Loucy (cell line): ENCODE measurements at regions not wholly inside any gene's neighbourhood (a gene's known extent, or its start where the extent isn't known, plus 50 kb on each side); places are given as distances from the start of the nearest gene placed in this dataset.

Experiments
- EZH2phosphoT487 ChIP-seq: fragments of 200-600 bp; IDR thresholded peaks from 2 replicates; pipeline ENCODE4 v1.6.1; 2018; ENCODE audit warnings: antibody characterized with exemption, mild to moderate bottlenecking, moderate library complexity, borderline replicate concordance
- TF ChIP-seq, protein P1 (sequence below): fragments of 200-600 bp; sonication (generic); conservative IDR thresholded peaks from 2 replicates; pipeline ENCODE4 v1.5.1; 2014; ENCODE audit warnings: mild to moderate bottlenecking, antibody characterized with exemption, low read length

DNA sequence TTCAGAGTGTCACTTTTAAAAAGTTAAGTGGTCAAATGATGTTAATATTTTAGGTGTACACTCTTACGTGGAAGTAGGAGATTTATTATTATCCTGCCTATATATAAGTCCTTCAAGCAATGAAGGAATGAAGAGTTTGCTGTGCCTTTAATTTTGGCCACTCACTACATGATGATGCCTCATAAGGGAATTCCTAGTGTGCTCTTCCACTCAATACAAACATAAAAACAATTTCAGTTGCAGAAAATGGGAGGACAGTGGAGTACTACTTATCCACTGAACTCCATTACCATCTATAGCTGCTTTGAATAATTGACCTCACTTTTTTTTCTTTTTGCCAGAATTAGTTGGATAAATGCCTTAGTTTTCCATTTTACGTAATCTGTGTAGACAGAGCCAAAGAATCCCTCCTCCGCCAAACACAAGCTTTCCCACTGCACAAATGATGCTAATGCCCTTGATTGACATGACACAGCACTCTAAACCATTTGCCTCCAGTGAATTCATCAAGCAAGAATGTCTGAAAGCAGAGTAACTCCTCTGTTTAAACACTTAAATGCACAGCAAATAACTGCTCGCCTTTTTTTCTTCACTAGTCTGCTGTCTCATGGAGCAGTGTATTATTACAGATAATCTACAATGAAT is 751.1 kb upstream of the FANCL start:
- TF ChIP-seq, protein P1, sequence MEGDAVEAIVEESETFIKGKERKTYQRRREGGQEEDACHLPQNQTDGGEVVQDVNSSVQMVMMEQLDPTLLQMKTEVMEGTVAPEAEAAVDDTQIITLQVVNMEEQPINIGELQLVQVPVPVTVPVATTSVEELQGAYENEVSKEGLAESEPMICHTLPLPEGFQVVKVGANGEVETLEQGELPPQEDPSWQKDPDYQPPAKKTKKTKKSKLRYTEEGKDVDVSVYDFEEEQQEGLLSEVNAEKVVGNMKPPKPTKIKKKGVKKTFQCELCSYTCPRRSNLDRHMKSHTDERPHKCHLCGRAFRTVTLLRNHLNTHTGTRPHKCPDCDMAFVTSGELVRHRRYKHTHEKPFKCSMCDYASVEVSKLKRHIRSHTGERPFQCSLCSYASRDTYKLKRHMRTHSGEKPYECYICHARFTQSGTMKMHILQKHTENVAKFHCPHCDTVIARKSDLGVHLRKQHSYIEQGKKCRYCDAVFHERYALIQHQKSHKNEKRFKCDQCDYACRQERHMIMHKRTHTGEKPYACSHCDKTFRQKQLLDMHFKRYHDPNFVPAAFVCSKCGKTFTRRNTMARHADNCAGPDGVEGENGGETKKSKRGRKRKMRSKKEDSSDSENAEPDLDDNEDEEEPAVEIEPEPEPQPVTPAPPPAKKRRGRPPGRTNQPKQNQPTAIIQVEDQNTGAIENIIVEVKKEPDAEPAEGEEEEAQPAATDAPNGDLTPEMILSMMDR: no peak
- TF ChIP-seq EZH2phosphoT487: no peak
